HEK293 (cell line): ENCODE measurements at regions not wholly inside any gene's neighbourhood (a gene's known extent, or its start where the extent isn't known, plus 50 kb on each side); places are given as distances from the start of the nearest gene placed in this dataset.

ENCODE experiments used
- YY1 ChIP-seq: fragments of 450-650 bp; formaldehyde crosslinking; IDR thresholded peaks from 2 replicates; pipeline ENCODE4 v1.5.1; 2018; ENCODE audit warnings: missing biosample characterization, missing genetic modification characterization
- ZNF146 ChIP-seq: fragments of 450-650 bp; formaldehyde crosslinking; IDR thresholded peaks from 2 replicates; pipeline ENCODE4 v1.5.1; 2016; ENCODE audit warnings: missing biosample characterization, missing genetic modification characterization
- ZNF16 ChIP-seq: fragments of 450-650 bp; formaldehyde crosslinking; IDR thresholded peaks from 2 replicates; pipeline ENCODE4 v1.5.1; 2016; ENCODE audit warnings: low read depth, missing biosample characterization, missing genetic modification characterization
- ZNF175 ChIP-seq: fragments of 450-650 bp; formaldehyde crosslinking; IDR thresholded peaks from 2 replicates; pipeline ENCODE4 v1.5.1; 2016; ENCODE audit warnings: missing biosample characterization, missing genetic modification characterization
- ZNF248 ChIP-seq: fragments of 450-650 bp; formaldehyde crosslinking; IDR thresholded peaks from 2 replicates; pipeline ENCODE4 v1.5.1; 2017; ENCODE audit warnings: missing biosample characterization, missing genetic modification characterization
- ZNF596 ChIP-seq: fragments of 450-650 bp; IDR thresholded peaks from 2 replicates; pipeline ENCODE4 v1.5.0; 2018; ENCODE audit warnings: missing biosample characterization, mild to moderate bottlenecking, missing genetic modification characterization, moderate library complexity
- ZXDB ChIP-seq: fragments of 450-650 bp; formaldehyde crosslinking; IDR thresholded peaks from 2 replicates; pipeline ENCODE4 v1.5.1; 2016; ENCODE audit warnings: missing biosample characterization, missing genetic modification characterization
- TF ChIP-seq, protein P1 (sequence below): fragments of 450-650 bp; formaldehyde crosslinking; optimal IDR thresholded peaks from 2 replicates; pipeline ENCODE3; 2016; ENCODE audit warnings: missing biosample characterization, mild to moderate bottlenecking, missing genetic modification characterization
- TF ChIP-seq, protein P2 (sequence below): fragments of 450-650 bp; formaldehyde crosslinking; IDR thresholded peaks from 2 replicates; pipeline ENCODE4 v1.5.1; 2016; ENCODE audit warnings: missing biosample characterization, missing genetic modification characterization
- TF ChIP-seq, protein P3 (sequence below): fragments of 450-650 bp; IDR thresholded peaks from 2 replicates; pipeline ENCODE4 v1.5.1; 2018; ENCODE audit warnings: missing biosample characterization, missing genetic modification characterization

DNA sequence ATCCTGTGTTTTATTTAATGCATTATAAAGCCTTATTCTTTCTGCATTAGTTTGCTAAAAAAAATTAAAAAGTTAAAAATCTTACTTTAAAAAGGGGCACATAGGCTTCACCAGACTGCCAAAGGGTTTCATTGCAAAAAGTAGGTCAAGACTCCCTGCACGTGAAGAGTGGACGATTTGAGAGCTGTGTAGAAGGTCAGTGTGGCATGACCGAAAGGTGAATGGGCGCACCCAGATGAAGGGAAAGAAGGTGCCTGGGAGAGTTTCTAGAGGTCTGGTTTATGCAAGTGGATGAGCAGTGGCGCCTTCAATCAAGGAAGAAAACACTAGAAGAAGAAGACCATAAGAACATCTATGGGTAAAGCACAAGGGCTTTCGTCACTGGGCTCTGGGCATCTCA, 111.0 kb downstream of the SP3 start:
- TF ChIP-seq, protein P1, sequence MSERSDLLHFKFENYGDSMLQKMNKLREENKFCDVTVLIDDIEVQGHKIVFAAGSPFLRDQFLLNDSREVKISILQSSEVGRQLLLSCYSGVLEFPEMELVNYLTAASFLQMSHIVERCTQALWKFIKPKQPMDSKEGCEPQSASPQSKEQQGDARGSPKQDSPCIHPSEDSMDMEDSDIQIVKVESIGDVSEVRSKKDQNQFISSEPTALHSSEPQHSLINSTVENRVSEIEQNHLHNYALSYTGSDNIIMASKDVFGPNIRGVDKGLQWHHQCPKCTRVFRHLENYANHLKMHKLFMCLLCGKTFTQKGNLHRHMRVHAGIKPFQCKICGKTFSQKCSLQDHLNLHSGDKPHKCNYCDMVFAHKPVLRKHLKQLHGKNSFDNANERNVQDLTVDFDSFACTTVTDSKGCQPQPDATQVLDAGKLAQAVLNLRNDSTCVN: no peak
- TF ChIP-seq ZNF146 (tag by site-specific recombination): no peak
- no peak for TF ChIP-seq ZNF596 (tag by site-specific recombination)
- no peak for TF ChIP-seq ZXDB (tag by site-specific recombination)
- TF ChIP-seq ZNF16 (tag by site-specific recombination): no peak
- TF ChIP-seq, protein P2, sequence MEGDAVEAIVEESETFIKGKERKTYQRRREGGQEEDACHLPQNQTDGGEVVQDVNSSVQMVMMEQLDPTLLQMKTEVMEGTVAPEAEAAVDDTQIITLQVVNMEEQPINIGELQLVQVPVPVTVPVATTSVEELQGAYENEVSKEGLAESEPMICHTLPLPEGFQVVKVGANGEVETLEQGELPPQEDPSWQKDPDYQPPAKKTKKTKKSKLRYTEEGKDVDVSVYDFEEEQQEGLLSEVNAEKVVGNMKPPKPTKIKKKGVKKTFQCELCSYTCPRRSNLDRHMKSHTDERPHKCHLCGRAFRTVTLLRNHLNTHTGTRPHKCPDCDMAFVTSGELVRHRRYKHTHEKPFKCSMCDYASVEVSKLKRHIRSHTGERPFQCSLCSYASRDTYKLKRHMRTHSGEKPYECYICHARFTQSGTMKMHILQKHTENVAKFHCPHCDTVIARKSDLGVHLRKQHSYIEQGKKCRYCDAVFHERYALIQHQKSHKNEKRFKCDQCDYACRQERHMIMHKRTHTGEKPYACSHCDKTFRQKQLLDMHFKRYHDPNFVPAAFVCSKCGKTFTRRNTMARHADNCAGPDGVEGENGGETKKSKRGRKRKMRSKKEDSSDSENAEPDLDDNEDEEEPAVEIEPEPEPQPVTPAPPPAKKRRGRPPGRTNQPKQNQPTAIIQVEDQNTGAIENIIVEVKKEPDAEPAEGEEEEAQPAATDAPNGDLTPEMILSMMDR (tag by site-specific recombination): no peak
- no peak for TF ChIP-seq YY1 (tag by site-specific recombination)
- TF ChIP-seq ZNF175 (tag by site-specific recombination): no peak
- TF ChIP-seq, protein P3, sequence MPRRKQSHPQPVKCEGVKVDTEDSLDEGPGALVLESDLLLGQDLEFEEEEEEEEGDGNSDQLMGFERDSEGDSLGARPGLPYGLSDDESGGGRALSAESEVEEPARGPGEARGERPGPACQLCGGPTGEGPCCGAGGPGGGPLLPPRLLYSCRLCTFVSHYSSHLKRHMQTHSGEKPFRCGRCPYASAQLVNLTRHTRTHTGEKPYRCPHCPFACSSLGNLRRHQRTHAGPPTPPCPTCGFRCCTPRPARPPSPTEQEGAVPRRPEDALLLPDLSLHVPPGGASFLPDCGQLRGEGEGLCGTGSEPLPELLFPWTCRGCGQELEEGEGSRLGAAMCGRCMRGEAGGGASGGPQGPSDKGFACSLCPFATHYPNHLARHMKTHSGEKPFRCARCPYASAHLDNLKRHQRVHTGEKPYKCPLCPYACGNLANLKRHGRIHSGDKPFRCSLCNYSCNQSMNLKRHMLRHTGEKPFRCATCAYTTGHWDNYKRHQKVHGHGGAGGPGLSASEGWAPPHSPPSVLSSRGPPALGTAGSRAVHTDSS (tag by site-specific recombination): no peak
- TF ChIP-seq ZNF248 (tag by site-specific recombination): no peak
